H9 (cell line): ENCODE measurements at regions not wholly inside any gene's neighbourhood (a gene's known extent, or its start where the extent isn't known, plus 50 kb on each side); places are given as distances from the start of the nearest gene placed in this dataset.

Experiments used
- DNase-seq: peaks from one replicate; pipeline ENCODE4 v3.0.0-alpha.2; 2017
- H2AFZ ChIP-seq: one replicate; pipeline ENCODE4 v1.6.1; 2013; ENCODE audit warnings: mild to moderate bottlenecking, low read length, control low read depth, moderate library complexity
- H2AK5ac ChIP-seq: 2 replicates; pipeline ENCODE4 v1.6.1; 2013; ENCODE audit warnings: low read length, control low read depth, mixed read lengths; ENCODE audit not compliant: insufficient read length
- H2BK120ac ChIP-seq: one replicate; pipeline ENCODE4 v1.6.1; 2013; ENCODE audit warnings: low read depth, mild to moderate bottlenecking, low read length, control low read depth, inconsistent platforms; ENCODE audit not compliant: poor library complexity, severe bottlenecking
- H2BK12ac ChIP-seq: 2 replicates; pipeline ENCODE4 v1.6.1; 2013; ENCODE audit warnings: low read length, control low read depth, mixed read lengths, low read depth; ENCODE audit not compliant: insufficient read length
- H2BK15ac ChIP-seq: 2 replicates; pipeline ENCODE4 v1.6.1; 2013; ENCODE audit warnings: low read depth, low read length, control low read depth
- H2BK20ac ChIP-seq: one replicate; pipeline ENCODE4 v1.6.1; 2013; ENCODE audit warnings: low read depth, mild to moderate bottlenecking, low read length, control low read depth, inconsistent platforms; ENCODE audit not compliant: poor library complexity, severe bottlenecking
- H2BK5ac ChIP-seq: 2 replicates; pipeline ENCODE4 v1.6.1; 2013; ENCODE audit warnings: low read length, control low read depth, mixed read lengths; ENCODE audit not compliant: insufficient read length
- H3K14ac ChIP-seq: 2 replicates; pipeline ENCODE4 v1.6.1; 2013; ENCODE audit warnings: low read length, control low read depth; ENCODE audit not compliant: insufficient read depth
- H3K18ac ChIP-seq: 2 replicates; pipeline ENCODE4 v1.6.1; 2013; ENCODE audit warnings: low read depth, mild to moderate bottlenecking, mixed read lengths, low read length, control low read depth; ENCODE audit not compliant: insufficient read length
- H3K23ac ChIP-seq: 2 replicates; pipeline ENCODE4 v1.6.1; 2013; ENCODE audit warnings: low read length, control low read depth, mixed read lengths, low read depth; ENCODE audit not compliant: insufficient read length
- H3K23me2 ChIP-seq: 2 replicates; pipeline ENCODE4 v1.6.1; 2013; ENCODE audit warnings: low read depth, mild to moderate bottlenecking, mixed read lengths, low read length, control low read depth; ENCODE audit not compliant: insufficient read length, poor library complexity, severe bottlenecking
- H3K27ac ChIP-seq: 2 replicates; pipeline ENCODE4 v1.5.1; 2013; ENCODE audit warnings: low read length, control low read depth, mixed read lengths, low read depth; ENCODE audit not compliant: insufficient read length
- H3K27me3 ChIP-seq: 2 replicates; pipeline ENCODE4 v1.6.1; 2013; ENCODE audit warnings: low read length, control low read depth, inconsistent platforms; ENCODE audit not compliant: insufficient read depth
- H3K4ac ChIP-seq: 2 replicates; pipeline ENCODE4 v1.6.1; 2013; ENCODE audit warnings: low read depth, mild to moderate bottlenecking, control low read depth, inconsistent platforms, low read length, moderate library complexity
- H3K4me1 ChIP-seq: 2 replicates; pipeline ENCODE4 v1.6.1; 2013; ENCODE audit warnings: low read length, control low read depth, inconsistent platforms; ENCODE audit not compliant: insufficient read depth
- H3K4me2 ChIP-seq: 2 replicates; pipeline ENCODE4 v1.6.1; 2013; ENCODE audit warnings: low read length, control low read depth, mixed read lengths; ENCODE audit not compliant: insufficient read length, insufficient read depth
- H3K56ac ChIP-seq: 2 replicates; pipeline ENCODE4 v1.6.1; 2013; ENCODE audit warnings: low read depth, mild to moderate bottlenecking, mixed read lengths, low read length, control low read depth; ENCODE audit not compliant: insufficient read length
- H3K79me1 ChIP-seq: 2 replicates; pipeline ENCODE4 v1.6.1; 2013; ENCODE audit warnings: low read depth, mild to moderate bottlenecking, moderate library complexity, low read length, control low read depth, inconsistent platforms; ENCODE audit not compliant: insufficient read depth, poor library complexity, severe bottlenecking
- H3K79me2 ChIP-seq: 2 replicates; pipeline ENCODE4 v1.6.1; 2013; ENCODE audit warnings: low read length, control low read depth, inconsistent platforms; ENCODE audit not compliant: insufficient read depth
- H3K9ac ChIP-seq: 2 replicates; pipeline ENCODE4 v1.6.1; 2013; ENCODE audit warnings: low read length, control low read depth, mixed read lengths; ENCODE audit not compliant: insufficient read length; ENCODE audit errors: extremely low read depth
- H3K9me3 ChIP-seq: one replicate; pipeline ENCODE4 v1.6.1; 2013; ENCODE audit warnings: low read depth, low read length, inconsistent platforms; ENCODE audit not compliant: control insufficient read depth
- H3T11ph ChIP-seq: one replicate; pipeline ENCODE4 v1.6.1; 2013; ENCODE audit warnings: mild to moderate bottlenecking, low read length, control low read depth, inconsistent platforms
- H4K20me1 ChIP-seq: one replicate; pipeline ENCODE4 v1.6.1; 2013; ENCODE audit not compliant: control insufficient read depth, insufficient read length, insufficient read depth
- H4K5ac ChIP-seq: 2 replicates; pipeline ENCODE4 v1.6.1; 2013; ENCODE audit warnings: low read depth, mild to moderate bottlenecking, mixed read lengths, low read length, control low read depth; ENCODE audit not compliant: insufficient read length
- H4K8ac ChIP-seq: replicated peaks from 2 replicates; pipeline ENCODE4 v1.6.1; 2013; ENCODE audit warnings: low read length, control low read depth, mixed read lengths, low read depth; ENCODE audit not compliant: insufficient read length
- H4K91ac ChIP-seq: 2 replicates; pipeline ENCODE4 v1.6.1; 2013; ENCODE audit warnings: low read depth, mild to moderate bottlenecking, moderate library complexity, mixed read lengths, low read length, control low read depth; ENCODE audit not compliant: insufficient read length
- H3K27ac Mint-ChIP-seq, 3 experiments: 2 replicates in 2 of 3; 3 replicates in 1 of 3; pipeline ENCODE4 v1.8.0; 2020 to 2021; ENCODE audit warnings: mixed read lengths in 3 of 3, mild to moderate bottlenecking in 1 of 3, moderate library complexity in 1 of 3
- H3K27me3 Mint-ChIP-seq: 2 replicates; pipeline ENCODE4 v1.8.0; 2021; ENCODE audit warnings: low read depth, mild to moderate bottlenecking, moderate library complexity, mixed read lengths
- H3K36me3 Mint-ChIP-seq, 3 experiments: 2 replicates in 2 of 3; 3 replicates in 1 of 3; pipeline ENCODE4 v1.8.0; 2020 to 2021; ENCODE audit warnings: low read depth in 3 of 3, mixed read lengths in 3 of 3; ENCODE audit not compliant: insufficient read depth in 1 of 3
- H3K4me1 Mint-ChIP-seq, 2 experiments: 2 replicates each; pipeline ENCODE4 v1.8.0; 2020; ENCODE audit warnings: mixed read lengths in 2 of 2
- H3K4me3 Mint-ChIP-seq, 2 experiments: 2 replicates in 1 of 2; 3 replicates in 1 of 2; pipeline ENCODE4 v1.8.0; 2020 to 2021; ENCODE audit warnings: mild to moderate bottlenecking in 2 of 2, mixed read lengths in 2 of 2, moderate library complexity in 1 of 2
- H3K9me3 Mint-ChIP-seq, 2 experiments: 2 replicates in 1 of 2; 3 replicates in 1 of 2; pipeline ENCODE4 v1.8.0; 2020; ENCODE audit warnings: mild to moderate bottlenecking in 2 of 2, mixed read lengths in 2 of 2, moderate library complexity in 1 of 2
- WGBS: extraction: QIAGEN DNeasy Blood & Tissue Kit; methylation state at CpG from one replicate; pipeline ENCODE4 v1.1.7; 2013; ENCODE audit warnings: missing lambda C conversion rate, low lambda C conversion rate, mixed read lengths; ENCODE audit not compliant: insufficient read length; ENCODE audit errors: extremely low coverage; 5-methylcytosine and 5-hydroxymethylcytosine counted together
- TF ChIP-seq, protein P1 (sequence below): fragments of 200-600 bp; sonication (generic); conservative IDR thresholded peaks from 3 replicates; pipeline ENCODE4 v1.8.0; 2021; ENCODE audit warnings: antibody characterized with exemption, mild to moderate bottlenecking

DNA sequence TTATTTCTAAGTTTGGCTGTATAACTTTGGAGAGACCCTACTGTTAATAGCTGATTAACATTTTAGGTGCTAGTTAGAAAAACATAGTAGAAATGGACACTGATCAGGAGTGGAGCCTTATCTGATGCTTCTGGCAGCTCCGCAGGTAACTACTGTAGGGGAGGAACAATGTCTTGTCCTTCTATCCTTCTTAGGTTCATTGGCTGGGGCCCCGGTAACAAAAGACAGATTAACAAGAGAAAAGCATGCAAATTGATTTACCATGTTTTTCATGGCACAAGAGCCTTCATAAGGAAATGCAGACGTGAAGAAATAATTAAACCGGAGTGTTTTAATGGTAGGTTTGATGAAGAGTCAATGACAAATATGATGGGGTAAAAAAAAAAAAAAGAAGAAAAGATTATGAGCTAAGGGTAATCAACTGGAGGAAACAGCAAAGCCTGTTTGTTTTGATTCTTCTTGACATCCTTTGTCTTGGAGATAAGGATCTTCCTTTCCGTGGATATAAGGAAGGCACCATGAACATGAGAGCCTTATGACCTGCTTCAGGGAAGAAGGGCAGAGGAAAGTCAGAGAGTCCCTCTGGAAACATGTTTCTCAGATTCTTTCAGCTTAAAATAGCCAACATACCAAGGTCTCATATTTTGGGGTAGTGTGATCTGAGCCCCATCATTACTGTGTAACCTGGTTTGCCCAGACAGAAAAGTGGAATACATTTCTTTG lies 62.4 kb upstream of the GCFC2 start:
- Mint-ChIP-seq H3K27me3 (peaks cover 3% of the 10 kb centered on the region), H3K9me3 (peaks cover 0 to 4% of the 10 kb centered on the region in 2 experiments; a peak in 2 of 5 replicates), H3K27ac (peak overlapping the region; percentile 0 to 92 (median 34); a peak in 6 of 7 replicates), H3K4me3 (peak overlapping the region in 1 of 2 experiments; percentile 47; a peak in 2 of 5 replicates), H3K36me3 (peaks cover 0 to 6% (median 0%) of the 10 kb centered on the region in 3 experiments; a peak in 2 of 7 replicates), H3K4me1 (peaks cover 48 to 52% of the 10 kb centered on the region in 2 experiments)
- Histone ChIP-seq H3K23me2 (no peaks in the 10 kb centered on the region), H3K23ac (no peak overlapping the region), H2BK12ac (no peak overlapping the region), H3K9ac (no peak overlapping the region), H2BK20ac (no peak overlapping the region), H3K56ac (no peak overlapping the region), H4K8ac (no peak overlapping the region), H2AFZ (no peak overlapping the region), H3K4me2 (peak overlapping the region; percentile 56), H4K5ac (no peak overlapping the region), H4K91ac (no peak overlapping the region), H3K18ac (no peak overlapping the region), H4K20me1 (no peaks in the 10 kb centered on the region), H2AK5ac (no peak overlapping the region), H3K27ac (no peak overlapping the region), H3K14ac (no peak overlapping the region), H3K4me1 (peaks cover 2% of the 10 kb centered on the region; the same call in 1 of the 2 replicates), H3K4ac (no peak overlapping the region), H3K79me2 (no peaks in the 10 kb centered on the region), H2BK5ac (no peak overlapping the region), H3K79me1 (no peaks in the 10 kb centered on the region), H2BK15ac (no peak overlapping the region), H2BK120ac (no peak overlapping the region), H3T11ph (no peak overlapping the region), H3K27me3 (no peaks in the 10 kb centered on the region), H3K9me3 (no peaks in the 10 kb centered on the region)
- TF ChIP-seq, protein P1, sequence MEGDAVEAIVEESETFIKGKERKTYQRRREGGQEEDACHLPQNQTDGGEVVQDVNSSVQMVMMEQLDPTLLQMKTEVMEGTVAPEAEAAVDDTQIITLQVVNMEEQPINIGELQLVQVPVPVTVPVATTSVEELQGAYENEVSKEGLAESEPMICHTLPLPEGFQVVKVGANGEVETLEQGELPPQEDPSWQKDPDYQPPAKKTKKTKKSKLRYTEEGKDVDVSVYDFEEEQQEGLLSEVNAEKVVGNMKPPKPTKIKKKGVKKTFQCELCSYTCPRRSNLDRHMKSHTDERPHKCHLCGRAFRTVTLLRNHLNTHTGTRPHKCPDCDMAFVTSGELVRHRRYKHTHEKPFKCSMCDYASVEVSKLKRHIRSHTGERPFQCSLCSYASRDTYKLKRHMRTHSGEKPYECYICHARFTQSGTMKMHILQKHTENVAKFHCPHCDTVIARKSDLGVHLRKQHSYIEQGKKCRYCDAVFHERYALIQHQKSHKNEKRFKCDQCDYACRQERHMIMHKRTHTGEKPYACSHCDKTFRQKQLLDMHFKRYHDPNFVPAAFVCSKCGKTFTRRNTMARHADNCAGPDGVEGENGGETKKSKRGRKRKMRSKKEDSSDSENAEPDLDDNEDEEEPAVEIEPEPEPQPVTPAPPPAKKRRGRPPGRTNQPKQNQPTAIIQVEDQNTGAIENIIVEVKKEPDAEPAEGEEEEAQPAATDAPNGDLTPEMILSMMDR = no peak
- WGBS = no CpG with 5 or more reads among the region's 5 CpGs
- peak; percentile 36 for DNase-seq
